ENCODE measurements at regions not wholly inside any gene's neighbourhood (a gene's known extent, or its start where the extent isn't known, plus 50 kb on each side); places are given as distances from the start of the nearest gene placed in this dataset.

DNA sequence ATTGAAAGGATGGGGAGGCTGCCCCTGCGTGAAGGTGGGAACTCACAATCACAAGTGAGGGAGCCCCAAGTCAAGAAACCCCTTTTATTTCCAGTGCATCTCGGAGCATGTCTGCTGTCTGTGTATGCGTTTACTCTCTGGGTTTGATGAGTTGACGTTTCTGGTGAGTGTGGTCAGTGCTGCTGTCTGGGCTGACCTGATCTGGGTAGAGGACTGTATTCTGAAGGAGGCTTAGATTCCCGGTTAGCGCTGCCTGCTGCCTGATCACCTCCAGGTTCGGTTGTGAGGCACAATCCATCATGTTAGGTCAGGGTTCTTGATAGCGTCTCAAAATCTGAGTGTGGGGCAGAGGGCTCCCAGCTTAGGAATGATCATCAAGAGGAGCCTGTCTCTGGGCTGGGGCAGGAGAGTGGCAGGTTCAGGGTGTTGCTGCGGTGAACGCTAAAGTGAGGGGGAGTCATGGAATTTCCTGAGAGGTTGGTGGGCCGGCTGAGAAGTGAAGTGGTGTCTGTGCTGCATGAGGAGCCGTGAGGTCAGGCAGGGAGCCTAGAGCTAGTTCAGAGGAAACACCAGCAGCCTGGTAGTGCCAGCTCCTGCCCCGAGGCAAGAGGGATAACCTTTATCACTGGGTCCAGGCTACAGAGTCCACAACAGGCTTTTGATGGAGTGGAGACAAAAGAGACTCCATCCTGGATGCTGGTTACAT lies 225.3 kb upstream of the CST7 start:
- no peaks in the 10 kb centered on the region for H3K27me3 ChIP-seq (ENCODE audit: insufficient read depth, low read depth, severe bottlenecking)
- peaks cover 2% of the 10 kb centered on the region for H3K9me3 ChIP-seq (ENCODE audit: severe bottlenecking)
- peak overlapping the region; percentile 91 for H3K27ac ChIP-seq
- DNase-seq, result no peak
- TF ChIP-seq, protein P1, sequence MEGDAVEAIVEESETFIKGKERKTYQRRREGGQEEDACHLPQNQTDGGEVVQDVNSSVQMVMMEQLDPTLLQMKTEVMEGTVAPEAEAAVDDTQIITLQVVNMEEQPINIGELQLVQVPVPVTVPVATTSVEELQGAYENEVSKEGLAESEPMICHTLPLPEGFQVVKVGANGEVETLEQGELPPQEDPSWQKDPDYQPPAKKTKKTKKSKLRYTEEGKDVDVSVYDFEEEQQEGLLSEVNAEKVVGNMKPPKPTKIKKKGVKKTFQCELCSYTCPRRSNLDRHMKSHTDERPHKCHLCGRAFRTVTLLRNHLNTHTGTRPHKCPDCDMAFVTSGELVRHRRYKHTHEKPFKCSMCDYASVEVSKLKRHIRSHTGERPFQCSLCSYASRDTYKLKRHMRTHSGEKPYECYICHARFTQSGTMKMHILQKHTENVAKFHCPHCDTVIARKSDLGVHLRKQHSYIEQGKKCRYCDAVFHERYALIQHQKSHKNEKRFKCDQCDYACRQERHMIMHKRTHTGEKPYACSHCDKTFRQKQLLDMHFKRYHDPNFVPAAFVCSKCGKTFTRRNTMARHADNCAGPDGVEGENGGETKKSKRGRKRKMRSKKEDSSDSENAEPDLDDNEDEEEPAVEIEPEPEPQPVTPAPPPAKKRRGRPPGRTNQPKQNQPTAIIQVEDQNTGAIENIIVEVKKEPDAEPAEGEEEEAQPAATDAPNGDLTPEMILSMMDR (IDR thresholded peaks at IDR 0.05; ENCODE audit: low read depth, low read length), result no peak
- H3K36me3 ChIP-seq, result no peaks in the 10 kb centered on the region
- H3K4me3 ChIP-seq (ENCODE audit: low read depth, low read length), result no peak overlapping the region

DNA sequence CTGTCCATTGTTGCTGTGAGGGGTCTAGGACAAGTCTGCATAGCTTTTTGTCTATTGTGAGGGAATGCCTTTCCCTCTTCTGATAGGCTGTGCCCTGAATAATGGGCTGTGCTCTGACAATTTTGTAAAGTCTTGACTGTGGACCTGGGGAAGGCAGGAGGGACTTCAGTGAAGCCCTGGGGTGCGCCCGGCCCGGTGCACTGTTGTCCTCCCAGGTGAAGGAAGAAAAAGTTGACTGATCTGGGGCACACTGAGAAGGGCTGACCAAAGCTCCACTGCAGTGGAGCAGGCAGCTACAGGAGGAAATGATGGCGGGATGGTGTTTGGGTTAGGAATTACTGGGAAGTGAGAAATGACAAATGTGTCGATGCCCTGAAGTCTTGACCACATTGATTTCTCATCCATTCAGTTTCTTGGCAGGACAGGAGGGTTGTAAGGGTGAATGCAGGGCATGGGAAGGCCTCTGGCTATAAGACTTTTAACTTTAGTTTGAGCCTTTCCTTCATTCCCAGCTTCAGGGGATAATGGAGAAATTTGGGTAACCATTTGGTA lies 224.0 kb upstream of the CST7 start:
- H3K9me3 ChIP-seq (ENCODE audit: severe bottlenecking), result peaks cover 2% of the 10 kb centered on the region
- TF ChIP-seq, protein P1 (IDR thresholded peaks at IDR 0.05; ENCODE audit: low read depth, low read length), result no peak
- no peak overlapping the region for H3K27ac ChIP-seq
- H3K27me3 ChIP-seq (ENCODE audit: insufficient read depth, low read depth, severe bottlenecking), result no peaks in the 10 kb centered on the region
- H3K4me3 ChIP-seq (ENCODE audit: low read depth, low read length), result no peak overlapping the region
- DNase-seq, result no peak
- H3K36me3 ChIP-seq, result no peaks in the 10 kb centered on the region

DNA sequence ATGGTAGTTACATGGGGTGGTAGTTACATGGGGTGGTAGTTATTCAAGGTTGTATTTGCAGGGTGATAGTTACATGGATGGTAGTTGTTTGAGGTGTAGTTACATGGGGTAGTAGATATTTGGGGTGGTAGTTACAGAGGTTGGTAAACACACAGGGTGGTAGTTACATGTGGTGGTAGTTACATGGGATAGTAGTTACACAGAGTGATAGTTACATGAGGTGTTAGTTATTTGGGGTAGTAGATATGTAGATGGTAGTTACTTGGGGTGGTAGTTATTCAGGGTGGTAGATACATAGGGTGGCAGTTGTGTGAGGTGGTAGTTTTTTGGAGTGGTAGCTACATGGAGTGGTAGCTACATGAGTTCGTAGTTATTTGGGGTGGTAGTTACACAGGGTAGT lies 221.3 kb upstream of the CST7 start:
- no peak overlapping the region for H3K27ac ChIP-seq
- no peak overlapping the region for H3K4me3 ChIP-seq (ENCODE audit: low read depth, low read length)
- H3K9me3 ChIP-seq (ENCODE audit: severe bottlenecking), result peaks cover 6% of the 10 kb centered on the region
- TF ChIP-seq, protein P1 (IDR thresholded peaks at IDR 0.05; ENCODE audit: low read depth, low read length), result no peak
- H3K36me3 ChIP-seq, result no peaks in the 10 kb centered on the region
- DNase-seq, result no peak
- H3K27me3 ChIP-seq (ENCODE audit: insufficient read depth, low read depth, severe bottlenecking), result no peaks in the 10 kb centered on the region

DNA sequence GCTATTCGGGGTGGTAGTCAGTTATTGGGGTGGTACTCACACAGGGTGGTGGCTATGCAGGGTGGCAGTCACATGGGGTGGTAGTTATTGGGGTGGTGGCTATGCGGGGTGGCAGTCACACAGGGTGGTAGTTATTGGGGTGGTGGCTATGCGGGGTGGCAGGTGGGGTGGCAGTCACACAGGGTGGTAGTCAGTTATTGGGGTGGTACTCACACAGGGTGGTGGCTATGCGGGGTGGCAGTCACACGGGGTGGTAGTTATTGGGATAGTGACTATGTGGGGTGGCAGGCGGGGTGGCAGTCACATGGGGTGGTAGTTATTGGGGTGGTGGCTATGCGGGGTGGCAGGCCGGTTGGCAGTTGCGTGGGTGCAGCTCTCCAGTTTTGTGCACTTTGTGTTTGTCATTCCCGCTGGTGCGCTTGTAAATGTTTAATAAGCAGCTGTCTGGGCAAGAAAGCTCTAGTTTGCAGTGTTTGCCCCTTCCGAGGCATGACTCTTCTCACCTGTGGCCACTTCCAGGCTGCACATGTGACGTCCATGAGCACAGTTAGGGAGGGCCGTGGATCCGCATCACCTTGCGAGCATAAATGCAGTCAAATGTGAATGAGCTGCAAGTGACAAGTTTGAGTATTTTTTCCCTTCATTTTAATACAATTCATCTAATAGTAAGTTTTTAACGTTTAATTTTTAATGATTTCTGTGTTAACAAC lies 219.0 kb upstream of the CST7 start:
- Histone ChIP-seq H3K27me3 (ENCODE audit: insufficient read depth, low read depth, severe bottlenecking) (no peaks in the 10 kb centered on the region), H3K27ac (no peak overlapping the region), H3K4me3 (ENCODE audit: low read depth, low read length) (no peak overlapping the region), H3K9me3 (ENCODE audit: severe bottlenecking) (peaks cover 6% of the 10 kb centered on the region), H3K36me3 (no peaks in the 10 kb centered on the region)
- DNase-seq, result no peak
- TF ChIP-seq, protein P1 (IDR thresholded peaks at IDR 0.05; ENCODE audit: low read depth, low read length), result no peak

DNA sequence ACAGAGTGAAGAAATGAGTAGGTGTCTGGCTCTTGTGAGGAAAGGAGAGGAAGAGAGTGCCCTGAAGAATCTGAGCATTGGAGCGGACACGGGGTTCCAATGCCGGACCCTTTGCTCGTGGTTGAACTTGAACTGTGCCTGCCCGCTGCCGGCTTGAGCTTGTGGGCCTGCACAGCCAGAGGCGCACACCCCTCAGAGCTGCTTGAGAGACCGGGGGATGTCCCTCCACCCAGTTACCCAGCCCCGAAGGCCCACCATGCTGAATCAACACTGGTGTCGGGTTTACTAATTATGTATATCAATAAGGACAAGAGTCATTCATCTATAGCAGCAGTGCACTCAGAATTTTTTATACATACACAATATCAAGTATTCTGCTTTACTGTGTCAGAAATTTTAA lies 218.3 kb upstream of the CST7 start:
- Histone ChIP-seq H3K9me3 (ENCODE audit: severe bottlenecking) (peaks cover 6% of the 10 kb centered on the region), H3K36me3 (no peaks in the 10 kb centered on the region), H3K27ac (no peak overlapping the region), H3K27me3 (ENCODE audit: insufficient read depth, low read depth, severe bottlenecking) (no peaks in the 10 kb centered on the region), H3K4me3 (ENCODE audit: low read depth, low read length) (no peak overlapping the region)
- TF ChIP-seq, protein P1 (IDR thresholded peaks at IDR 0.05; ENCODE audit: low read depth, low read length), result no peak
- DNase-seq, result no peak

Data from WERI-Rb-1 (cell line).